ENCODE measurements at regions not wholly inside any gene's neighbourhood (a gene's known extent, or its start where the extent isn't known, plus 50 kb on each side); places are given as distances from the start of the nearest gene placed in this dataset.

DNA sequence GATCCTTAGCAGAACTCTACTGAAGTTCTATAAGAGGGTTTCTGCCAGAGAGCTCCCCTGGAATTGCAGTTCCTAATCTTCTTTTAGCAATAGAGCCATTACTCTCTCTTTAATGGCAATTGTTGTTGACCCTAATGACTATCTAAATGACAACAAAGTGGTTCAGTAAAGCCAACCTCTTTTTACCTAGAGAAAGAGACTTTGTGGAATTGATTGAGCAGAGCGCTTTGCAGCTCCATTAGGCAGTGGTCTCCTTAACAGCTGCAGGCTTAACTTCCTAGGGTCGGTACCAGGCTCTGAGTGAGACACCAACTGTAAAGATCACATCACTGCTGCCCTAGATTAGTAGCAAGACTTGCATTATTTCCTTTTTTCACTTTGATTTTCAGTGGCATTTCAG lies 1472.9 kb upstream of the TENM3 start:
- TF ChIP-seq CTCF (conservative IDR thresholded peaks at IDR 0.05; ENCODE audit: low read length): no peak
- H3K4me3 ChIP-seq (ENCODE audit: low read length): no peak overlapping the region
- no peak for DNase-seq (ENCODE audit: low read depth)

GRCh38 chr4:180784940-180785339 lies 1458.3 kb upstream of the TENM3 start:
- no peak for TF ChIP-seq CTCF (conservative IDR thresholded peaks at IDR 0.05; ENCODE audit: low read length)
- DNase-seq (ENCODE audit: low read depth): no peak
- no peak overlapping the region for H3K4me3 ChIP-seq (ENCODE audit: low read length)

GRCh38 chr4:180788729-180789128 lies 1454.5 kb upstream of the TENM3 start:
- H3K4me3 ChIP-seq (ENCODE audit: low read length): no peak overlapping the region
- TF ChIP-seq CTCF (conservative IDR thresholded peaks at IDR 0.05; ENCODE audit: low read length): no peak
- DNase-seq (ENCODE audit: low read depth): no peak

- no peak for DNase-seq (ENCODE audit: low read depth)
- no peak for TF ChIP-seq CTCF (conservative IDR thresholded peaks at IDR 0.05; ENCODE audit: low read length)
- no peak overlapping the region for H3K4me3 ChIP-seq (ENCODE audit: low read length)
Measured at GRCh38 chr4:180789929-180790328, 1453.3 kb upstream of the TENM3 start.

- H3K4me3 ChIP-seq (ENCODE audit: low read length): no peak overlapping the region
- no peak for DNase-seq (ENCODE audit: low read depth)
- no peak for TF ChIP-seq CTCF (conservative IDR thresholded peaks at IDR 0.05; ENCODE audit: low read length)
Measured at GRCh38 chr4:180790471-180790870, 1452.7 kb upstream of the TENM3 start.

DNA sequence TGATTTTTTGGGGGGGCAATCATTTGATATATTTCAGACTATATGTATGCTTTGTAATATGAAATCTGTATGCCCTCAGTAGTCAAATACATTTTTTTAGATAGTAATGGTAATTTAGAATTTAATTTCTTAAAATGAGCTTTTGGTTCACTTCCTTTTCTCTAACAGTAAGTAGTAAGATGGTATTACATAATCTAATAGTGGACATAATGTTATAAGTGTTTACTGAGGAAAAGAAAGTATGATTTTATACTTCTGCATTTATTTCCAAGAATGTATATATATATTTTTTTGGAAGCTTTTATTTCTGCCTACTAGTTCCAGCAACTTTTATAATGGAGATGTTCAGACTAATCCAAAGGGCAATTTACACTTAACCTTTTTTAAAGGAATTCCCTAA lies 1450.7 kb upstream of the TENM3 start:
- TF ChIP-seq CTCF (conservative IDR thresholded peaks at IDR 0.05; ENCODE audit: low read length): no peak
- DNase-seq (ENCODE audit: low read depth): no peak
- no peak overlapping the region for H3K4me3 ChIP-seq (ENCODE audit: low read length)

- TF ChIP-seq CTCF (conservative IDR thresholded peaks at IDR 0.05; ENCODE audit: low read length): no peak
- no peak overlapping the region for H3K4me3 ChIP-seq (ENCODE audit: low read length)
- DNase-seq (ENCODE audit: low read depth): no peak
Measured at GRCh38 chr4:180794333-180794732, 1448.9 kb upstream of the TENM3 start.
